Upper lobe of left lung (tissue), 4 donors: ENCODE measurements at regions not wholly inside any gene's neighbourhood (a gene's known extent, or its start where the extent isn't known, plus 50 kb on each side); places are given as distances from the start of the nearest gene placed in this dataset.

Experiments
- CTCF ChIP-seq, 6 experiments: fragments of 450-650 bp in 4 of 6; fragments of 200-600 bp in 2 of 6; sonication (generic) in 2 of 6; IDR thresholded peaks; one replicate each; pipeline ENCODE4 v1.5.1; 2016 to 2019; ENCODE audit warnings: antibody characterized with exemption in 6 of 6
- POLR2A ChIP-seq, 4 donors: fragments of 450-650 bp; IDR thresholded peaks; one replicate each; pipeline ENCODE4 v1.5.1; 2016 to 2017; ENCODE audit warnings: antibody characterized with exemption in 4 of 4, mild to moderate bottlenecking in 2 of 4
- POLR2AphosphoS5 ChIP-seq, 2 donors: sonication (generic); formaldehyde crosslinking; IDR thresholded peaks; one replicate each; pipeline ENCODE4 v1.5.1; 2017; ENCODE audit warnings: antibody characterized with exemption in 2 of 2

GRCh38 chrX:155761185-155761584 lies 120.0 kb upstream of the VAMP7 start:
- TF ChIP-seq CTCF (IDR thresholded peaks at IDR 0.05) = no peak
- TF ChIP-seq POLR2A (IDR thresholded peaks at IDR 0.05) = no peak
- no peak for TF ChIP-seq POLR2AphosphoS5 (IDR thresholded peaks at IDR 0.05)
